Gastrocnemius medialis (tissue), 4 donors: ENCODE measurements at regions not wholly inside any gene's neighbourhood (a gene's known extent, or its start where the extent isn't known, plus 50 kb on each side); places are given as distances from the start of the nearest gene placed in this dataset.

ENCODE experiments used
- CTCF ChIP-seq, 5 experiments: fragments of 450-650 bp in 3 of 5; fragments of 200-600 bp in 2 of 5; sonication (generic) in 2 of 5; IDR thresholded peaks in 4 of 5; conservative IDR thresholded peaks in 1 of 5; 1 replicate in 4 of 5; 2 replicates in 1 of 5; pipeline ENCODE4 v1.5.1; 2016 to 2019; ENCODE audit warnings: antibody characterized with exemption in 5 of 5, mild to moderate bottlenecking in 3 of 5, moderate library complexity in 3 of 5
- POLR2A ChIP-seq, 2 donors: fragments of 450-650 bp; IDR thresholded peaks; one replicate each; pipeline ENCODE4 v1.6.1; 2017; ENCODE audit warnings: antibody characterized with exemption in 2 of 2, mild to moderate bottlenecking in 2 of 2, moderate library complexity in 2 of 2

- no peak for TF ChIP-seq CTCF (IDR thresholded peaks at IDR 0.05 in 4 of 5, conservative IDR thresholded peaks at IDR 0.05 in 1 of 5)
- no peak for TF ChIP-seq POLR2A (IDR thresholded peaks at IDR 0.05)
These were observed 174.8 kb upstream of the AGR3 start for GRCh38 chr7:17056491-17057142.
